HG02840 (cell line): ENCODE measurements at regions not wholly inside any gene's neighbourhood (a gene's known extent, or its start where the extent isn't known, plus 50 kb on each side); places are given as distances from the start of the nearest gene placed in this dataset.
"Not testable (repeated sequence)": the region's sequence is repeated elsewhere in the genome, so short reads cannot be mapped to it uniquely, and the experiment has no call there.

Experiments used
- ATAC-seq: cut with Tn5 transposase; IDR thresholded peaks from one replicate; pipeline ENCODE4 v1.9.1; 2021; ENCODE audit warnings: mild to moderate bottlenecking, moderate library complexity, moderate number of reproducible peaks; ENCODE audit not compliant: unreplicated experiment, low FRiP score

DNA sequence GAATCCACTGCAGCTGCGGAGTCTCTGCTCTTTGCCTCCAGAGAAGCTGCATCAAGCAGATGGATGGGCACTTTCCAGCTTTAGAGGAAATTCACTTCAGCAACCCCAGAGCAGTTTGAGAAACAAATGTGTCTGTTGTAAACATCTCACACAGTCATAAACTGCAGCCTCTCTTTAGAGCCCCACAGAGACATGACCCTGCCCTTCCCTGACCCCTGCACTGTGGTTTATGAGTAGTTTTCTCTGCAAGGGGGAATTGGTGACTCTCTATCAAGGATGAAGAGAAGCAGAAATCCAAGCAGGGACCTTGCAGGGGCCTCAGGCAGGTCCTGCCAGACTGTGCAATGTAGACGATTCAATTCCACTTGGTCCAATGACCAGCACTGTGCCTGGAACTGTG is 160.2 kb downstream of the SH2D4B start:
- no peak for ATAC-seq

DNA sequence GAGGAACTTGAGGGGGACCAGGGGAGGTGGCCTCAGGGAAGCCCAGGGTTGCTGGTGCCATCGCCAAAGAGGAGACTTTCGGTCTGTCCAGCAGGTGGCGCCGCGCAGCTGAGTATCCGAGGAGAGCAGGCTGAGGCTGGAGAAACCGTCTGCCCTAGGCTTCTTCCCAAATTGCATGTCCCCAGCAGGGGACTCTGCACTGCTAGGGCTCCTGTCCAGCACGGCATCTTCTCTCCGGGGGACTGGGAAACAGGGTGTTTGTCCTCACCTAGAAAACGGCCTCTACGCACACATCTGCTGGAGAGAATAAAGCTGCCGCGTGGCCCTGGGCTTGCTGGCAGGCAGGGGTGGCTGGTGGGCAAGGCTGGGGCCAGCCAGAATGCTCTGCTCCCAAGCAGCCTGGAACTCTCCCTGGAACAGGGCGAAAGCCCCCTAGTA is 161.9 kb downstream of the SH2D4B start:
- ATAC-seq: no peak

DNA sequence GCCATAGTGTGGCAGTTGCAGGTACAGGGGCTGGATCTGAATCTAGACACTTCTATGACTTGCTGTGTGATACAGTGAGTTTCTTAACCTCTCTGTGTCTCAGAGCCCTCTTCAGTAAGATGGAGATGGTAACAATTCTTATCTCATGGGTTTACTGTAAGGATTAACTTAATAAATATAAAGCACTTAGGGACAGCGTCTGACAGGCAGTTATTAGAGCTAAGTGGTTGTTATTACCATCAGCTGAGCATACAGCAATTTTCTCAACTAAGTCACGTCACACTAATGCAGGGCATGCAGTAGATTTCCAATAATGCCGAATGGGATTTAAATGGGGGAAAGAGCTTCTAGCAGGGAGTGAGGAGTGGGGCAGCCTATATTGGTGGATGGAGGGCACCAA is 162.6 kb downstream of the SH2D4B start:
- ATAC-seq: no peak

DNA sequence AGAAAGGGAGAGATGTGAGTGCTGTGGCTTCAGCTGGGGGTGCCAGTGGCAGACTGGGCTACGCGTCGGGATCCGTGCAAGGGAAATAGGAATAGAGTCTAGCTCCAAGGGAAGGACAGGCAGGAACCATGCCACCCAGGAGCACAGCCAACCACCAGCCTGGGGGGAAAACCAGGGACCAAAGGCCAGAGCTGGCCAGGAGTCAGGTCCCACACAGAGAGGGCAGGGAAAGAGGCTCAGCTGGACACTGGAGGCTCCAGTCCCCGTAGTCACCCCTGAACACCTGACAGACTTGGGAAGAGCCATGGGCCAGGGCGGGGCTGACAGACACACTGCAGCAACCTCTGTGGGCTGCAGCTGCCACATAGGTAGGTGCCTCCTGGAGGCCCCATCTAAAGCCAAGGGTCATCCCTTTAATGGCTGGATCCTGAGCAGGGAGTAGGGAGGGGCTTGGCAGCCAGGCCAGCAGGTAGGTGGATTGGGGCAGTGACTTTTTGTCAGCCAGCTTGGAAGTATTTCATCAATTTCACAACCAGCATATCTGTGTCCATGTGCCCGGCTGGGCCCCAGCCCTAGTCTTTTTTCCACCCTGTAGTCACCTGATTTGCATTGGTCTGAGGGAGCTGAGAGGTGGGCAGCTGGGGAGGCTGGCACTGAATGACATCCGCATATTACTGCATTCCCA is 163.2 kb downstream of the SH2D4B start:
- no peak for ATAC-seq

DNA sequence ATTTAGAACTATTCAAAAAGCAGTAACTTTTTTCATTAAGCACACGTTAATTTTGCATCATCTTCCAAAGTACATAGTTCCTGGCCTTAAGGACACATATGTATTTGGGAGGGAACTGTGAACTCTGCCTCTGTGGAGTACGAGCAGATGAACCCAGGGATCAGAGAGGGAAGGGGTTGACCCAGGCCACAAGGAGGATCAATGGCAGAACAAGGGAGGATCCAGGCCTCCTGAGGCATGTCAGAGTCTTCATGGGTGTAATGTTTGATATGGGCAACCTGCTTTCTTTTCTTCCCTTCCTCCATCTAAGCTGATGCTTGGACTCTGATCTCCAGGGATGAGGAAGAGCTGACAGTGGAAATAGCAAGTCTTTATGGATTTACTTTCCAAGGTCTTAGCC is 164.0 kb downstream of the SH2D4B start:
- ATAC-seq: no peak

DNA sequence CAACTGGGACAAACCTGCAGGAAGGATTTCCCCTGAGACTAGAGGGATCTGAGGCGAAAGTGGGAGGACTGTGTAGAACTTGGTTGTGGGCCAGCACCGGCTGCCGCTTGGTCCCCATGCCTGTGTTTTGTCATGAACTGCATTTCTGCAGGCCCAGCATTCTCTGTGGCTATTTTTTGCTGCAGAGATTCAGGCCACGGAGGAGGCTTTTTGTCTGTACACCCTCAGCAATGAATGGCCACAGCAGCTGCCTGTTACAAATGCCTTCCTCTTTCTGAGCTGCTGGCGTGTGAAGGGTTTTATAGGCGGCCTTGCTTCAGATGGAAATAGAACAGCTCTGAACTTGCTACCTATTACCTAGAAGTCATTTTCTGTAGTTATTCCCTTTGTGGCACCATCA is 164.4 kb downstream of the SH2D4B start:
- ATAC-seq: no peak

DNA sequence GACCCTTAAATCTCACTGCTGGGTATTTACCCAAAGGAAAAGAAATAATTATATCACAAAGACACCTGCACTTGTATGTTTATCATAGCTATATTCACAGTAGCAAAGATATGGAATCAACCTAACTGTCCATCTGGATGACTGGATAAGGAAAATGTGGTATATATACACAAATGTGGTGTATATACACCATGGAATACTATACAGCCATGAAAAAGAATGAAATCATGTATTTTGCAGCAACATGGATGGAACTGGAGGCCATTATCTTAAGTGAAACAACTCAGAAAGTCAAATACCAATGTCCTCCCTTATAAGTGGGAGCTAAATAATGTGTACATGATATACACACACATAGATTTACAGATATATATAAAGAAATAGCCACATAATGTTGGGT is 168.2 kb downstream of the SH2D4B start:
- no peak for ATAC-seq

DNA sequence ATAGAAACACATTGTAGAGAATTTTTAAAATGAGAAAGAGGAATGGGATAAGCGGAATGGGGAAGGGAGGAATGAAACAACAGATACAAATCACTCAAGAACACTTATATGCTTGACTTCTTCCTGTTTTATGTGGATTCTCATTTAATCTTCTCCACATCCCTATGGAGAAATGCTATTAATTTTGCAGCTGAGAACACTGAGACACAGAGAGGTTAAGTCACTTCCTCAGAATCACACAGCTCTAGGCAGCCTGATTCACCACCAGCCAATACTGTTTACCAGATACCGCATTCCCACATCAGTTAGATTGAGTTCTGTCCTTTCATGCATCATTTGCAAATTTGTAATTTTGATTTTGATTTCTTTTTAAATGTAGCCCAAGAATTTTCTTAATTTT is 170.5 kb downstream of the SH2D4B start:
- ATAC-seq: no peak

DNA sequence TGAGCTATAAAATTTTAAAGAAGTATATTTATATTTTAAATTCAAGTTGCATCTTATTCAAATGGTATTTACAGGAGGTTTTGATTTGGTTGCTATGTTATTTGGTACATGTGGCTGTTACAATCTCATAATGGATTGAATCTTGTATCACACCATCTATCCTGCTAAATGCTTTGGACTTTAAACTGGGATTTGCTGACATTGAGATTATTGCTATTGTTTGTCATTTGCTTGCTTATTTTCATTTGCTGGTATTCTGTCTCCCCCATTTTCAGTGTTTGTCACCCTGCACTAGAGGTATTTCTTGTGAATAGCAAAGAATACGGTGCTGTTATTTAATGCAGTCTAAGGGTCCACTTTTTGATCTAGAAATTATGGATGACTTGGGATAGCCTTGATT is 171.1 kb downstream of the SH2D4B start:
- ATAC-seq: no peak

DNA sequence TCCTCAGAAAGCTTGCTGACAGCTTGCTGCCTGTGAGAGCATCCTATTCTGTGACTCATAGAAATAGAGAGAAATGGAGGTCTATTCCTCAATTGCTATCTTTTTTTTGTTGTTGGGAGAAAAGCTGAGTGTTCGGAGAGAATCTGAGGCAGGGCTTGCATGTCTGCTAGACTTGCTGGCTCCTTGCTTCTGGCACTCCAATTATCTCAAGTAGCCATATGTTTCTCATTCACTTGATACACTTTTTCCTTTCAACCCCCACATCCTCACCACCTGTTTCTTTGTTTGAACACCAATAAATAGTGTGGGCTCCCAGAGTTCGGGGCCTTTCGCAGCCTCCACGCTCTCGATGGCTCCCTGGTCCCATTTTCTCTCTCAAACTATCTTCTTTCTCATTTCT is 172.2 kb downstream of the SH2D4B start:
- ATAC-seq: no peak

DNA sequence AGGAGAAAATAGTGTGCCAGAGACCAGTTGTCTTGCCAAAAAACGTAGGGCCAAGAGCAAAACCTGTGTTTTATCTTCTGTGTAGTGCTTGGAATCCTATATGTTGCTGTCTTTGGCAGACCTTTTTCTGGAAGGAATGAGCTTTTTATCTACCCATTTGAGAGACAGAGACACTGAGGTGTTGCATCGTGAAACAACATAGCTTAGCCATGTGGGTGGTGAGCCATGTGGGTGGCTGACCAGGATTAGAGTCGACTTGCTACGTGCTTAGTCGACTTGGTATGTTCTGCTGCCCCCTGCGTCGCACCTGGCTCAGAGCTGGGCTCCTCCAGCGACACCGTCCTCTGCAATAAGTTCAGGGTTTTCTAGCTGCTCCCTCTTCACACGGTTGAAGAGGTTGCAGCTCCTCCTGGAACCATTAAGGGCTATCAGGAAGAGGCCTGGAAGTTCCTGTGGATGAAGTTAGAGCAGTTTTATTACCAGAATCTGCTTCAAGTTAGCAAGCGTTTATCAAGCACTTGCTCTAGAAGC is 175.8 kb downstream of the SH2D4B start:
- no peak for ATAC-seq

DNA sequence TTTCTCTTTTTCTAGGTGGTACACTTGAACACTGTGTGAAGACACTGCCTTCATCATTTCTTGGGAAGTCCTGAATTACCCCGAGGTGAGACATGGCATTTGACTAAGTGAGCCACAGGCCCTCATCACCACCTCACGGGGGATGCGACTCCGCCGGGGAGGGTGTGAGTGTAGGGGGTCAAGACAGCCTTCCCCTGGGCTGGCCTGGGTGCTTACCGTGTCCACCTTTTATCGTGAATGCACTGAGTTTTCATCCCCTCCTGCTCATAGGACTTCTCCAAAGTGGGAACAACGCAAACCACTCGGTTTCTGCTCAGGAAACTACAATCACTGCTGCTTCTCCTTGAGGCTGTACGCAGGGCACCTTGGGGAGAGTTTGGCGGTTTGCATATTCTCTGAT is 176.9 kb downstream of the SH2D4B start:
- ATAC-seq: no peak

DNA sequence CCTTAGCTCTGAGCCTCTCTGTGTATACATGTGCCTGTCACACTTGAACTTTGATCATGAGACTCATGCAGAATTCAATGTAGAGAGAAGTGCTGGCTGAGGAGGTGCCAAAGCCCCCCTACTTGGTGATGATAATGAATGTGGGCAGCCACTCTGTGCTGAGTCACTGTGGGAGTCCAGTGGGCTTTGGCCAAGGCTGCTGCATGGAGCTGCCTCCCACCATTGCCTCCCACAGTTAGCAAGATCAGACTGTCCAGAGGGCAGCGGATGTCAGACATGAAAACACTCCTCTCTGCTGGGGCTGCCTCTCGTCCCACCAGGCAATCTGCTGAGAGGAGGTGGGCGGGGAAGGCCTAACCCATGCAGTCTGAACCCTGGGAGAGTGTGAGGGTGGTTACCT is 180.3 kb downstream of the SH2D4B start:
- ATAC-seq: no peak

DNA sequence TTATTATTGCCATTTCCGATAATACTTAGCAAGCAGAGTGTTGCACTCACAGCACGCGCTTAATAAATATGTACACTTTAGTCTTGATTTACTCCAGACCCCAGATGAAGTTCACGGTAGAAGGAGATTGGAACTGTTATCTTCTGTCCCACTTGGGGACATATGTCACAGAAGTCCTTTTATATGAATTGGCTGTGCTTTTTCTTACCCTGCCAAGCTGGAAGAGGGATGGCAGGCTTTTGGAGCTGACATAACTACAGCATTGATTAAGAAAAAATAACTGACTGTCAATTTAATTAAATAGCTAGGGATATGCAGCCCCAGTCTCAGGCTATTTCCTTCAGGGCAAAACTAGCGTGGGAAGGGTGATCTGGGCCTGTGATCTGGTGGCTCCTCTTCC is 182.2 kb downstream of the SH2D4B start:
- ATAC-seq: no peak

DNA sequence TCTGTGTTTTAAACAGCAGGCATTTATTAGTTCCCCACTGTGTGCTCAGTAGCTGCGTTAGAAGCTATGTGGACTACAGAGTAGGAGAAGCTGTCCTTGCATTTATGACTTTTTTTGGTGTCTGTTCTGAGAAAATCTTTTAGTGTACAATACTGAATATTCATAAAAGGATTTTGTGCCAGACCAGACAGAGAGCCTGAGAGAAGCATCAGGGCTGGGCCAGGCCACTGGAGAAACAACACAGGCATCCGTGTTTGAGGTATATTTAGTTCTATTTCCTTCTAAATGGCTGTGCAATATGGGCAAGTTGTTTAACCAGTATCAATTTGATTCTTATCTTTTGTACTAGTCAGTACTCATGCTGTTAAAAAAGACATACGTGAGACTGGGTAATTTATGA is 182.8 kb downstream of the SH2D4B start:
- no peak for ATAC-seq

DNA sequence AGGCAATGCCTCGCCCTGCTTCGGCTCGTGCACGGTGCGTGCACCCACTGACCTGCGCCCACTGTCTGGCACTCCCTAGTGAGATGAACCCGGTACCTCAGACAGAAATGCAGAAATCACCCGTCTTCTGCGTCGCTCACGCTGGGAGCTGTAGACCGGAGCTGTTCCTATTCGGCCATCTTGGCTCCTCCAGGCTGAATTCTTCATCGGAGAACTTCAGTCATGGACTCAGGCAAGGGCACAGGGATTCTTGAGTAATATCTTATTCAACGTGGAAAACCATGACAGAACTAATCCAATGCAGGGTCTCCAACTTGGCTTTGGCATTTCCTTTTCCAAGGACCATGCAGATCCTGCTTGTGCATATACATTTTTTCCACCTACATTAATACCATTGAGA is 190.7 kb downstream of the SH2D4B start:
- ATAC-seq: not testable (repeated sequence)

DNA sequence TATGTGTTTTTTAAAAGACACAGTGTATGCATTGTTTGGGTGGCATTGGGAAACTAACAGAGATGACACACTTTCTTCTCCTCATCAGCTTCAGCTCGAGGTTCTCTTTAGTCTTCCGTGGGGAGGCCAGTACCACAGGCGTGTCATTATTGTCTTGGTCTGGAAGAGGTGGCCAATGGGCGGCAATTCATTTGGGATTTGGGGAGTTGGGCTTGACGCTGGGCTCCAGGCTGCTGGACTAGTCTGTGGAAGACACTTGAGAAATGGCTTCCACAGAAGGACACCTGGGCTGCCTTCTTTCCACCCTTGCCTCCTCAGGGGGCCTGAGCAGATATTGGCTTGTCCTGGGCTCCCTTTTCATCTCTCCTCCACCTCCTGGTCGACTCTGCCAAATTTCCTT is 192.2 kb downstream of the SH2D4B start:
- ATAC-seq: no peak

DNA sequence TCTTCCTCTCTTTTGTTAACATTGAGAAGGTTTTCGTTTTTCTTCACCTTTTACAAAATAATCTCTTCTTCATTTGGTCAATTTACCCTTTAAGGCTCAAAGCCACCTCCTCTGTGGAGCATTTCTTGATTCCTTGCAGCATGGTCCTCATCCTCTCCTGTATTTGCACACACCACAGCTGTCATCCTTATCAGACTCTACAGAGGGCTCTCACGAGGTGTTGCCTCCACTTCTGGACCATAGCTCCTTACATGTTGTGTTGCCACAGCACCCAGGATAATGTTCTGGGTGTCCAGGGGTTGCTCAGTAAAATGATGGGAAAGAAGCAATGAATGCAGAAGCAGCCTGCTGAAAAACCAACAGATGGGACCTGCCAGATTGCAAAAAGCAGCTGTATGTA is 192.8 kb downstream of the SH2D4B start:
- no peak for ATAC-seq

DNA sequence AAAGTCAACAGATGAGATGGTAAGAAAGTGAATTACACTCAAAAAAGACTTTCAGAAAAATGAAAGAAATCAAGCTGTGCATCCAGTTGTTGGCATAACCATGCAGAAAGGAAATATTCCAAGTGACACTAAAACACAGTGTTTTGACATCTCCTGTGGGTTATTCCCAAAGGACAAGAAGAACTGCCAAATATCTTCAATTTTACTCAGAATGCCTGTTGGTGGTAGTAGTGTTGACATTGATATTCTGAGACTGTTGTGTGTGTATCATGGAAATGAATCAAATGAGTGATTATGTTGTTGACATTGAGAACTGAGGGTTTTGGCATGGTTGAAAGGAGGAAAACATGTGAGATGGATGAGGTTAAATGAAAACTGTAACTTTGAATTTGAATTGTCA is 196.9 kb downstream of the SH2D4B start:
- ATAC-seq: no peak

DNA sequence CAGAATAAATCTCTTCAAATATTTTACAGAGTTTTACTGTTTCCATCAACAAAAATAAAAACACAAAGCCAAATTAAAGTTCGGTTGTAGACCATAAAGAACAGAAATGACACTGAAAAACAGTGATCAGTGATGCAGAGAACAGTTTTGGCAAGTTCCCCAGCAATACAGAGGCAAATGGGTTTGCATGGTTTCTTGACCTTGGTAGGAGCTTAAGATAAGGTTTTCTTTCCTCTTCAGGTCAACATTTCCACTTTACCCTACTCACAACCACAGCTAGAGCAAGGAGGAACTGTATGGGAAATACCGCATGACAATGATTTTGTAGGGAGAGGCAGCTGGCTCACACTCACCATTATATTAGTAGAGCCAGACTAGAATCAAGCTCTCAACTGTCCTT is 199.5 kb downstream of the SH2D4B start:
- ATAC-seq: no peak

DNA sequence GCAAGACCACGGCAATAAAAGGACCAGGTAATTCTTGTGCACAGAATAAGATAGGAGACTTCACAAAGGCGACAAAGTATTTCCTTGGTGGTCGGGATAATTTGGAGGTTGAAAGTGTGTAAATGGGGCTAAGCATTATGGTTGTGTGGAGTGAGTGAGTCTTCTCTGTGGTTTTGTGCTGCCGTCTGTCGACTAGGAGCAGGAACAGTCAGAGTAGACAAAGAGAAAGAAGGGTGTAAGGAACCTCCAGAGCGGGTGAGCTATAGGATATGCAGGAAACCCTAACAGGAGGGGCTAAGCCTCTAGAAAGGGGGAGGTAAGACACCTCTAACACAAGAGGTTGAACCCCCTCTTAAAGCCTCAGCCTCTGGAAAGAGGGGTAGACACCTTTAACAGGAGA is 201.6 kb downstream of the SH2D4B start:
- ATAC-seq: no peak

DNA sequence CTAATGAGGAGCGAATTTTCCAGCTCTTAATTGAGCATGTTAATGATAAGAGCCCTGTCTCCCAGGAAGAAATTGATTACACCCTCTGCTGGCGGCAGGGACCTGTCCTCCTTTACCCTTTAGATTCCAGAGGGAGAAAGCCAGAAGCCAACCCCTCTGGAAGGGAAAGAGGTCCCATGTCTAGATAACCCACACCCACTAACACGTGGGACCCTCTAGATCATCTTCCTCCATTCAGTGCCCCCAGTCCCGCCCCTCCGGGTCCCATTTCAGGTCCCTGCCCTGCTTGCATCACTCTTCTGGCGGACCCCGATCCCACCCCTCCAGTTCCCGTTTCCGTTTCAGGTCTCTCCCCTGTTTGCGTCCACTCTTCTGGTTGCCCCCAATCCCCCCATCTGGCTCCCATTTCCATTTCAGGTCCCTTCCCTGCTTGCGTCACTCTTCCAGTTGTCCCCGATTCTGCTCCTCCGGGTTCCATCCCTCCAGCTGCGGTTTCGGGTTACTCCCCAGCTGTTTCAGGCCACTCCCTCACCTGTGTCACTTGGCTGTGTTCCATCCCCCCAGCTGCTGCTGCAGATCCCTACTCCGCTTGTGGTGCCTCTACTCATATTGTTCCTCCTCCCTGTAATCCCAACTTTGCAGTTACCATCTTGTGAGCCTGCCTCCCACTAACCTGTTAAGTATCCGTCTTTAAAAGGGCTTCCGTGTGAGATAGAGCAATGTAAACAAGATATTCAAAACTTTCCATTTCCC is 202.4 kb downstream of the SH2D4B start:
- no peak for ATAC-seq
